Effector memory CD8-positive, alpha-beta T cell (primary cell): ENCODE measurements at regions not wholly inside any gene's neighbourhood (a gene's known extent, or its start where the extent isn't known, plus 50 kb on each side); places are given as distances from the start of the nearest gene placed in this dataset.

ENCODE experiments used
- ATAC-seq: fragments of 150-1000 bp; cut with Tn5 transposase; replicated peaks from 2 replicates; pipeline ENCODE4 v1.10.0; 2021; ENCODE audit warnings: mild to moderate bottlenecking, moderate library complexity
- DNase-seq, 3 experiments: peaks; one replicate each; pipeline ENCODE4 v3.0.0; 2021
- H3K27ac Mint-ChIP-seq, 2 donors: one replicate each; pipeline ENCODE4 v1.8.0; 2022; ENCODE audit warnings: mild to moderate bottlenecking in 2 of 2, mixed read lengths in 2 of 2, moderate library complexity in 2 of 2
- H3K27me3 Mint-ChIP-seq, 2 donors: one replicate each; pipeline ENCODE4 v1.8.0; 2022; ENCODE audit warnings: mixed read lengths in 2 of 2
- H3K36me3 Mint-ChIP-seq: one replicate; pipeline ENCODE4 v1.8.0; 2022; ENCODE audit warnings: mild to moderate bottlenecking, moderate library complexity, mixed read lengths; ENCODE audit not compliant: insufficient read depth
- H3K4me1 Mint-ChIP-seq, 2 donors: one replicate each; pipeline ENCODE4 v1.8.0; 2022; ENCODE audit warnings: low read depth in 2 of 2, mixed read lengths in 2 of 2
- H3K4me3 Mint-ChIP-seq, 2 donors: one replicate each; pipeline ENCODE4 v1.8.0; 2022; ENCODE audit warnings: mild to moderate bottlenecking in 2 of 2, mixed read lengths in 2 of 2, moderate library complexity in 2 of 2
- H3K9me3 Mint-ChIP-seq, 2 donors: one replicate each; pipeline ENCODE4 v1.8.0; 2022; ENCODE audit warnings: mixed read lengths in 2 of 2

DNA sequence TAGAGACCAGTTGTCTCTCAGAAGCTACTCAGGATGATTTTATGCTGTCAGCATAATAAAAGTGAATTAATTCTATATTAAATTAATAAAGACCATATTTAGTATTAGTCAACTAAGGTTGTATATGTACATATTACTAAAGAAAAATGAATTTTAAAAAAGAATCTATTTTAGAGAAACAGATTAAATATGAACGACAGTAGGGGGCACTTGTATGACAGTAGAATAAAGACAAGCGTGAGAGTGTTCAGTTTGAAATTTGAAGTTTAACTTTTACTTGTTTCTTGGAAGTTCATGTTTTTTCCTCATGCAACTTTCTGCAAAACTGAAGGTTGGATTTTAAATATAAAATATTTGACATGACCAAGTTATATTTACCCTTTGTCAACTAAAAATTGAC is 67.9 kb upstream of the MACF1 start:
- ATAC-seq (no peak), DNase-seq (no peak)
- Mint-ChIP-seq H3K27ac (no peak overlapping the region), H3K9me3 (no peaks in the 10 kb centered on the region), H3K27me3 (no peaks in the 10 kb centered on the region), H3K4me3 (no peak overlapping the region), H3K4me1 (no peaks in the 10 kb centered on the region), H3K36me3 (no peaks in the 10 kb centered on the region)

DNA sequence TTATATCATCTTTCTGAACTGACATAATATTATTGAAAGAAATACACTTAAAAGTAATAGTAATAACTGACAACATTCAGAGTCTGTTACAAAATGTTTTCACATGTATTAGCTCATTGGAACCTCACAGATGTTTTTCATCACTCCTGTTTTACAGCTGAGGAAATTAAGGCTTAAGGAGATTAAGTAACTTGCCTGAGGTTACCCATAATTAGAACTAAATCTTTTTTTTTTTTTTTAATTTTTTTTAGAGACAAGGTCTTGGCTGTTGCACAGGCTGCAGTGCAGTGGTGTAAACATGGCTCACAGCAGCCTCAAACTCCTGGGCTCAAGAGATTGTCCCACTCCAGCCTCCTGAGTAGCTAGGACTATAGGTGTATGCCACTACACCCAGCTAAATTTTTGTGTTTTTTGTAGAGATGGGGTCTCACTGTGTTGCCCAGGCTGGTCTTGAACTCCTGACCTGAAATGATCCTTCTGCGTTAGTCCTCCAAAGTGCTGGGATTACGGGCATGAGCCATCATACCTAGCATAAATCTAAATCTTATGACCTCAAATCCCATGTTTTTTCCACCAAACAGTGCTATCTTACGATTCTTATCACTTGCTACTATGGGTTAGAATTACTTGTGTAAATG is 64.7 kb upstream of the MACF1 start:
- Mint-ChIP-seq H3K4me1 (no peaks in the 10 kb centered on the region), H3K36me3 (no peaks in the 10 kb centered on the region), H3K27me3 (peaks cover 0 to 1% of the 10 kb centered on the region in 2 donors), H3K9me3 (no peaks in the 10 kb centered on the region), H3K27ac (no peak overlapping the region), H3K4me3 (no peak overlapping the region)
- DNase-seq, result no peak
- no peak for ATAC-seq

DNA sequence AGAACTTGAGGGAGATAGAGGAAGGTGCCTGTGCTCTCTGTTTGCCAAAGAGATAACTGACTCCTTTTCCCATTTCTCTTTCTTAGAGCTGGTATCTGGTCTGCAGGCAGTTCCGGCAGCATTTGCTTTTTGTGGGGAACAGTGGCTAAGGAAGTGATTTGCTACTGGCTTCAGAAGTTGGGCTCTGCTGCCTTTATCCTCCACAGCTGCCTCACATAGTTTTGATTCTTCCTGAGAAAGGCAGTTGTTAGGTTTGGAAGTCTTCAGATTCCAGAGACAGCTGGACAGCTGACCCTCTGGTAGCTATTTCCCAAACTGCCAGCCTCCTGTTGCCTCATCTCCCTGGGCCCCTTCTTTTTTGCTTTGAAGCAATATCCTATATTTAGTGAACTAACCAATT is 62.6 kb upstream of the MACF1 start:
- Mint-ChIP-seq H3K9me3 (no peaks in the 10 kb centered on the region), H3K27me3 (peaks cover 0 to 11% of the 10 kb centered on the region in 2 donors), H3K4me3 (no peak overlapping the region), H3K27ac (no peak overlapping the region), H3K4me1 (no peaks in the 10 kb centered on the region), H3K36me3 (no peaks in the 10 kb centered on the region)
- no peak for DNase-seq
- ATAC-seq, result no peak

DNA sequence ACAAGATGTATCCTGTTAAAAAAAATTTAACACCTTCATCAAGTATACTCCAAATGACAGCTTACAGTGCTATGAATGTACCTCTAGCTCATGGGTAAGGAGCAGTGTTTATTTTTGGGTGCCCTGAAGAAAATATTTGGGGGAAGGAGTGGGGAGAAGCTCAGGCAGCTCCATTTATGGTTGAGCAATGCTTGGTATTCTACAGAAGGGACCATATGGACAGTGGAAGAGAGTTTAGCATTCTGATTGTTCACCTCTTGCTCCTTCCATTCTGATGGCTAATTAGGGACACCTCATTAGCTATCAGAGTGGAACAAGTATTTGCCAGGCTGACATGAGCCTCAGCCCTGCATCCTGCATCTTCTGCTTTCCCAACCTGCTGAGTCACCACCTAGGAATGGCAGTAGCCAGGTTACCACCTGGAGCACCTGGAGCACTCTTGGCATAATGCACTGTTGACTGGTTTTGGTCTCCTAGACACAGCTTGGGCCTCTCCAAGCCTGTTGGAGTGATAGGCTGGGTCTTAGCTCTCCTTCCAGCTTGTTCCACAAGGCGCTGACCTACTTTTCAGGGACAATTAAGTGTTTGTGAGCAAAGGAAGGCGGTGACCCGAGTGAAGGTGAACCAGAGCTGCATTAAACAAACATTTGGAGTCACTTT is 62.0 kb upstream of the MACF1 start:
- no peak overlapping the region for H3K27ac Mint-ChIP-seq
- no peak for DNase-seq
- ATAC-seq, result no peak

DNA sequence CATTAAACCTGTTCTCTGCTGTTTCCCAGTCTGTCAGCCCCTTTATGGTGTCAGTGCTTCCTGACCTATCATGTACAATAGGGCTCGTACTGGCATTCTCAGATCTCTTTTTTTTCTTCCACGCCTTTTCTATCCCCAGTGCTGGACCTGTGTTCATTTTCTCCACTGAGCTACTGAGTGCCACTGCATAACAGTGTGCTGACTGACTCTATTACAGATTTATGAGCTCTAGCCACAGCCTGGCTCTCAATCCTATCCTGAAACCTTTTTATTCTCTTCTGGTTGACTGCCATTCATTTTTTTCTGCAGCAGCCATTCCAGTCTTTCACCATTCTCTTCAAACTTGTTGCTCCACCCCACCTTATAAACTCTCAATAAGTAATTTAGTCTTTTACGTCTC is 59.6 kb upstream of the MACF1 start:
- DNase-seq (no peak), ATAC-seq (no peak)
- H3K4me3 Mint-ChIP-seq, result no peak overlapping the region
- peaks cover 9 to 25% of the 10 kb centered on the region in 2 donors for H3K27me3 Mint-ChIP-seq
- H3K36me3 Mint-ChIP-seq, result no peaks in the 10 kb centered on the region
- peaks cover 0 to 5% of the 10 kb centered on the region in 2 donors for H3K4me1 Mint-ChIP-seq
- H3K27ac Mint-ChIP-seq, result no peak overlapping the region
- no peaks in the 10 kb centered on the region for H3K9me3 Mint-ChIP-seq

More for the DNA sequence above, 62.0 kb upstream of the MACF1 start:
- no peak overlapping the region for H3K4me3 Mint-ChIP-seq
- H3K9me3 Mint-ChIP-seq, result no peaks in the 10 kb centered on the region
- peaks cover 0 to 4% of the 10 kb centered on the region in 2 donors for H3K4me1 Mint-ChIP-seq
- H3K27me3 Mint-ChIP-seq, result peaks cover 0 to 17% of the 10 kb centered on the region in 2 donors
- no peaks in the 10 kb centered on the region for H3K36me3 Mint-ChIP-seq

DNA sequence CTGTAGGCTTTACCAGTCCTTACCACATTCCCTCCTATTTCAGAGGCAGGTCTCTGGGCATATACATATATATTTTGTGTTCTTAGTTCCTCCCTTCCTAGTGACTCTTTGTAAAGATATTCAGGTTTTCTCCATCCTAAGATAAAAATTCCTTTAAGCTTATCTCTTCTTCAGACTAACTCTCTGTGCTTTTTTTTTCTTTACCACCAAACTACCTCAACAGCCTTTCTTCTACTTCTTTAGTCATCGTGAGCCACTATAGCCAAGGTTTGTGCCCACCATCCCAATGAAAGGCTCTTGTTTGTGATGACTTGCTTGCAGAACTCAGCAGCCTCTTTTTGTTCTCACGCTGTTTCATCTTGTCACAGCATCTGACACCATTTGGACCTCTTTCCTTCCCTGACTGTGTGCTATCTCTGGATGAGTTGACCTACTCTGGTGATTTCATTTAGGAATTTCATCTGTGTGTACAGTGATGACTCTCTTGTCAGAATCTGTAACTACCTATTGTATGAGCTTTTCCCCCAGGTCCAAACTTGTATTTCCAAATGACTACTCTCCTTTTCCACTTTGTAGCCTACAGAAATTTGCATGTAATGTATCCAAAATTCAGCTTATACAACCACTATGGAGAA is 59.0 kb upstream of the MACF1 start:
- H3K4me1 Mint-ChIP-seq, result peaks cover 0 to 5% of the 10 kb centered on the region in 2 donors
- no peaks in the 10 kb centered on the region for H3K36me3 Mint-ChIP-seq
- no peaks in the 10 kb centered on the region for H3K9me3 Mint-ChIP-seq
- no peak overlapping the region for H3K4me3 Mint-ChIP-seq
- ATAC-seq (no peak), DNase-seq (no peak)
- H3K27ac Mint-ChIP-seq, result no peak overlapping the region
- peaks cover 9 to 25% of the 10 kb centered on the region in 2 donors for H3K27me3 Mint-ChIP-seq

DNA sequence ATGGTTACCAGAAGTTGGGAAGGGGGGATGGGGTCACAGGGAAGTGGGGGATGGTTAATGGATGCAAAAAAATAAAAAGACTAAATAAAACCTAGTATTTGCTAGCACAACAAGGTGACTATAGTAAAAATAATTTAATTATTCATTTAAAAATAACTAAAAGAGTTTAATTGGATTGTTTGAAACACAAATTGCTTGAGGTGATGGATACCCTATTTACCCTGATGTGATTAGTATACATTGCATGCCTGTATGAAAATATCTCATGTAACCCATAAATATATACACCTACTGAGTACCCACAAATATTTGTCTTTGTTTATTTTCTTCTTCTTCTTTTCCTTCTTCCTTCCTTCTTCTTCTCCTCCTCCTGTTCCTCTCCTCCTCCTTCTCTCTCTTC is 57.8 kb upstream of the MACF1 start:
- Mint-ChIP-seq H3K36me3 (no peaks in the 10 kb centered on the region), H3K27ac (no peak overlapping the region), H3K27me3 (peaks cover 9 to 25% of the 10 kb centered on the region in 2 donors), H3K4me3 (no peak overlapping the region), H3K4me1 (peaks cover 0 to 5% of the 10 kb centered on the region in 2 donors), H3K9me3 (no peaks in the 10 kb centered on the region)
- DNase-seq (no peak), ATAC-seq (no peak)

DNA sequence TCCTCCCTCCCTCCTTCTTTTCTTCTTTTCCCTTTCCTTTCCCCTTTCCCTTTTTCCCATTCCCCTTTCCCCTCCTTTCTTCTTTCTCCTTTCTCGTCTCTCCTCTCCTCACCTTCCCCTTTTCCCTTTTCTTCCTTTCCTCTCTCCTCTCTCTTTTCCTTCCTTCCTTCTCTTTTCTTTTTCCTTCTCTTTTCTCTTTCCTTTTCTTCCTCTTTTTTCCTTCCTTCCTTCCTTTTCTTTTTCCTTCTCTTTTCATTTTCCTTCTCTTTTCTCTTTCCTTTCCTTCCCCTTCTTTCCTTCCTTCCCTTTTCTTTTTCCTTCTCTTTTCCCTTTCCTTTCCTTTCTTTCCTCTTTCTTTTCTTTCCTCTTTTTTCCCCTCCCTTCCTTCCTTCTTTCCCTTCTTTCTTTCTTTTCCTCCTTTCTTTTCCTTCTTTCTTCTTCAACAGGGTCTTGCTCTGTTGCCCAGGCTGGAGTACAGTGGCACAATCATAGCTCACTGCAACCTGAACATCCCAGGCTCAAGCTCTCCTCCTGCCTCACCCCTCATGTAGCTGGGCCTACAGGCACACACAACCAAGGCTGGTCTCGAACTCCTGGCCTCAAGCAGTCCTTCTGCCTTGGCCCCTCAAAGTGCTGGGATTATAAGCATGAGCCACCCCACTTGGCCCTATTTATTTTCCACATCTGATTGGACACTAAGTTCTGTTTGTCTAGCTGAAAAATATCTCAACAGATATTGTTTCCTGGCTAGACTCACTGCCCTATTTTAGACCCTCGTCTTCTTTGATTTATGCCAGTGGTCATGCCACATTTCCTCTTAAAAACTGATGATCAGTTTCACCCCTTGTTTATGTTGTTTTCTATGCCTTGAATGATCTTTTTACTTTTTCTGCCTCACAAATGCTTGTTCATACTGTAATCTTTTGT is 57.1 kb upstream of the MACF1 start:
- ATAC-seq (no peak), DNase-seq (no peak)
- Mint-ChIP-seq H3K4me3 (no peak overlapping the region), H3K4me1 (peaks cover 0 to 5% of the 10 kb centered on the region in 2 donors), H3K36me3 (no peaks in the 10 kb centered on the region), H3K9me3 (no peaks in the 10 kb centered on the region), H3K27me3 (peaks cover 9 to 25% of the 10 kb centered on the region in 2 donors), H3K27ac (no peak overlapping the region)

DNA sequence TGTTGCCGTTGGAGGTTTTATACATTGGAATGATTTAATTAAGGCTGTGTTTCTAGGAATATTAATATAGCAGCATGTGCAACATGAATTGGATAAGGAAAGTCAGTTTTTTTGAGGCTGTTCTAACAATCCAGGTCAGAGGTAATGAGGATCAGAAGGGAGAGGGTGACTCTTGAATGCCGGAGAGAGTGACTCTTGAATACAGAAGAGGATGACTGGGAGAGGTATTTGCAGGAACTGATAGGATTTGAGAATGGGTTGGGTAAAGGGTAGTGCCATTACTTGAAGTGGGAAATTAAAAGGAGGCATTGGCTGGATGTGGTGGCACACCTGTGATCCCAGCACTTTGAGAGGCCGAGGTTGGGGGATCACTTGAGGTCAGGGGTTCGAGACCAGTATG is 55.6 kb upstream of the MACF1 start:
- H3K36me3 Mint-ChIP-seq, result no peaks in the 10 kb centered on the region
- DNase-seq (no peak), ATAC-seq (no peak)
- peaks cover 0 to 5% of the 10 kb centered on the region in 2 donors for H3K4me1 Mint-ChIP-seq
- no peak overlapping the region for H3K4me3 Mint-ChIP-seq
- H3K9me3 Mint-ChIP-seq, result no peaks in the 10 kb centered on the region
- H3K27me3 Mint-ChIP-seq, result peaks cover 9 to 25% of the 10 kb centered on the region in 2 donors
- no peak overlapping the region for H3K27ac Mint-ChIP-seq

DNA sequence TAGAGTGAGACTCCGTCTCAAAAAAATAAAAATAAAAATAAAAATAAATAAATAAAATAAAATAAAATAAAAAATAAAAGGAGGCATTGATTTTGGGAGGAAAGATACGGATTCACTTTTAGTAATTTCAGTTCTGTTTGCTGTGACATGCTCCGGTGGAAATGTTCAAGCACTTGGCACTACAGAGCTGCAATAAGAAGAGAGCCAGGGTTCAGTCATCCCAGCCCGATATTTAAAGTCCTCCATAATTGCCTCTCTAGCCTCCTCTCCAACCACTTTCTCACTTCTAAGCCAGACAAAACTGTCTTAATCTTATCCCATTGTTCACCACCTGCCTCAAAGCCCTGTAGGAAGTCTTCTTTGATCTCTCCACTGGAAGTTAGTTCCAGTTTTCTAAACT is 55.0 kb upstream of the MACF1 start:
- H3K27me3 Mint-ChIP-seq, result peaks cover 9 to 25% of the 10 kb centered on the region in 2 donors
- H3K27ac Mint-ChIP-seq, result no peak overlapping the region
- no peak for DNase-seq
- peaks cover 0 to 5% of the 10 kb centered on the region in 2 donors for H3K4me1 Mint-ChIP-seq
- H3K4me3 Mint-ChIP-seq, result no peak overlapping the region
- H3K9me3 Mint-ChIP-seq, result no peaks in the 10 kb centered on the region
- no peak for ATAC-seq
- no peaks in the 10 kb centered on the region for H3K36me3 Mint-ChIP-seq

DNA sequence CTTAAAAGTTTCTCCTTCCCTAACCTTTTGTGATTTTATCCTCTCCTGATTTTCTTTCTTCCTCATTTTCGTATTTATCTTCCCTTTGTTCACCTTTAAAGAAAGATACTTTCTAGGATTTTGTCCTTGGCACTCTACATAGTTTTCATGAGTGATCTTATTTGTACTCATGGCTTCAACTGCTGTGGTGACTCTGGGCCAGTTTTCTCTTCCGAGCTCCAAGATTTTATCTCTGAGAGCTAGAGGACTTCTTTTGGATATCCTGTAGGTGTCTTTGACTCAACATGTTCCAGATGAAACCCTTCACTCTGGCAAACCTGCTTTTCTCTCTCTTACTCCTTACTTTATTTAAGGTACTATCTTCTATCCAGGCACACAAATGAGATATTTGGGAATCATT is 53.7 kb upstream of the MACF1 start:
- peaks cover 9 to 15% of the 10 kb centered on the region in 2 donors for H3K27me3 Mint-ChIP-seq
- peaks cover 6 to 9% of the 10 kb centered on the region in 2 donors for H3K4me1 Mint-ChIP-seq
- DNase-seq (no peak), ATAC-seq (no peak)
- H3K36me3 Mint-ChIP-seq, result no peaks in the 10 kb centered on the region
- H3K4me3 Mint-ChIP-seq, result no peak overlapping the region
- H3K27ac Mint-ChIP-seq, result no peak overlapping the region
- H3K9me3 Mint-ChIP-seq, result no peaks in the 10 kb centered on the region

DNA sequence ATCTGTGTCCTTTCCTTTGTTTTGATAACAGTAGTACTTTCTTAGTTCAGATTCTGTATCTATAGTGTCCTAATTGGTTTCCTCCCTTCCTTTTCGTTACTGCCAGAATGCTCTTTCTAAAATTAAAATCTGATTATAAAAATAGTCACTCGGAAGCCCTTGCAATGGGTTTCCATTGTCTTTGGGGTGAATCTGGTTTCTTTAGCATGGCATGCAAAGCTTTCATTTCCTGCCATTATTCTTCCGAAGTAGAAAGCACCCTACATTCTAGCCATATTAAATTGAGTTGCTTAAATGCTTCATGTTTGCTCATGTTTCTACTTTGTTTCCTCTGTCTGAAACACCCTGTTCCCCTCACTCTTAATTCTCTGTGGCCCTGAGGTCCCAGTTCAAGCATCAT is 53.2 kb upstream of the MACF1 start:
- H3K4me1 Mint-ChIP-seq, result peaks cover 6 to 9% of the 10 kb centered on the region in 2 donors
- no peaks in the 10 kb centered on the region for H3K36me3 Mint-ChIP-seq
- no peak overlapping the region for H3K27ac Mint-ChIP-seq
- ATAC-seq, result no peak
- H3K4me3 Mint-ChIP-seq, result no peak overlapping the region
- H3K27me3 Mint-ChIP-seq, result peaks cover 9 to 15% of the 10 kb centered on the region in 2 donors
- H3K9me3 Mint-ChIP-seq, result no peaks in the 10 kb centered on the region
- no peak for DNase-seq

DNA sequence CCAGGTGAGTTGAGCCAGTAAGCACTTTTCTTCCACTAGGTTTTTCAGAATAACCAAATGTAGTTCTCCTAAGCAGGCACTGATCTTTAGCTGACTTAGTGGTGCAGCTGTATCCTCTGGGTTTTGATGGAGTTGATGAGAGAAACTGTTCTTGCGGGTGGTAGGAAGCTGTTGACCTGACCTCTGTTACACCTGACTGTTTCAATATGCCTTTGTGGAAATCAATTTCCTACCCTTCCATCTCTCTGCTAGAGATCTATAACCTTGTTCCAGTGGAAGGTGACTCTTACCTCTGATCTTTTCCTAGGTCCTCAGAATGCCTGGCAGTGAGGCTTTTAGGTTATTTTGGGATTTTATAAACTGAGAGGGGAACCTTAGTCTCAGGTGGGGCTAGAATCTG is 51.6 kb upstream of the MACF1 start:
- H3K36me3 Mint-ChIP-seq, result no peaks in the 10 kb centered on the region
- no peak overlapping the region for H3K4me3 Mint-ChIP-seq

More for the DNA sequence above, 51.6 kb upstream of the MACF1 start:
- no peak overlapping the region for H3K27ac Mint-ChIP-seq
- H3K4me1 Mint-ChIP-seq, result peaks cover 5 to 6% of the 10 kb centered on the region in 2 donors
- no peak for ATAC-seq
- no peak for DNase-seq
- no peaks in the 10 kb centered on the region for H3K9me3 Mint-ChIP-seq
- H3K27me3 Mint-ChIP-seq, result peaks cover 7 to 9% of the 10 kb centered on the region in 2 donors
